ENCODE measurements at regions not wholly inside any gene's neighbourhood (a gene's known extent, or its start where the extent isn't known, plus 50 kb on each side); places are given as distances from the start of the nearest gene placed in this dataset.

GRCh38 chr2:51291762-51292551, 260.0 kb upstream of the NRXN1 start:
- TF ChIP-seq CTCF (IDR thresholded peaks at IDR 0.05 in 4 of 5, conservative IDR thresholded peaks at IDR 0.05 in 1 of 5) (no peak), POLR2A (IDR thresholded peaks at IDR 0.05) (no peak)

Data from gastrocnemius medialis (tissue), 4 donors.